IMR-90 (cell line): ENCODE measurements at regions not wholly inside any gene's neighbourhood (a gene's known extent, or its start where the extent isn't known, plus 50 kb on each side); places are given as distances from the start of the nearest gene placed in this dataset.

ENCODE experiments used
- BHLHE40 ChIP-seq: fragments of 150-350 bp; IDR thresholded peaks from 2 replicates; pipeline ENCODE4 v1.6.1; 2016; ENCODE audit warnings: mild to moderate bottlenecking, low read depth, low read length
- FOS ChIP-seq: fragments of 150-350 bp; IDR thresholded peaks from 2 replicates; pipeline ENCODE4 v1.6.1; 2016; ENCODE audit warnings: low read depth, low read length
- SMC3 ChIP-seq: fragments of 150-350 bp; IDR thresholded peaks from 2 replicates; pipeline ENCODE4 v1.6.1; 2016; ENCODE audit warnings: low read depth, mild to moderate bottlenecking, antibody characterized with exemption, low read length, moderate library complexity
- TF ChIP-seq, protein P1 (sequence below): conservative IDR thresholded peaks from 2 replicates; pipeline ENCODE4 v1.5.1; 2012; ENCODE audit warnings: mild to moderate bottlenecking, low read depth, low read length, improper control_type of control experiment

GRCh38 chr10:128254476-128254875 is 128.3 kb upstream of the MKI67 start:
- TF ChIP-seq FOS (no peak), SMC3 (no peak), BHLHE40 (no peak)
- TF ChIP-seq, protein P1, sequence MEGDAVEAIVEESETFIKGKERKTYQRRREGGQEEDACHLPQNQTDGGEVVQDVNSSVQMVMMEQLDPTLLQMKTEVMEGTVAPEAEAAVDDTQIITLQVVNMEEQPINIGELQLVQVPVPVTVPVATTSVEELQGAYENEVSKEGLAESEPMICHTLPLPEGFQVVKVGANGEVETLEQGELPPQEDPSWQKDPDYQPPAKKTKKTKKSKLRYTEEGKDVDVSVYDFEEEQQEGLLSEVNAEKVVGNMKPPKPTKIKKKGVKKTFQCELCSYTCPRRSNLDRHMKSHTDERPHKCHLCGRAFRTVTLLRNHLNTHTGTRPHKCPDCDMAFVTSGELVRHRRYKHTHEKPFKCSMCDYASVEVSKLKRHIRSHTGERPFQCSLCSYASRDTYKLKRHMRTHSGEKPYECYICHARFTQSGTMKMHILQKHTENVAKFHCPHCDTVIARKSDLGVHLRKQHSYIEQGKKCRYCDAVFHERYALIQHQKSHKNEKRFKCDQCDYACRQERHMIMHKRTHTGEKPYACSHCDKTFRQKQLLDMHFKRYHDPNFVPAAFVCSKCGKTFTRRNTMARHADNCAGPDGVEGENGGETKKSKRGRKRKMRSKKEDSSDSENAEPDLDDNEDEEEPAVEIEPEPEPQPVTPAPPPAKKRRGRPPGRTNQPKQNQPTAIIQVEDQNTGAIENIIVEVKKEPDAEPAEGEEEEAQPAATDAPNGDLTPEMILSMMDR = no peak
